Left colon (tissue), 2 donors: ENCODE measurements at regions not wholly inside any gene's neighbourhood (a gene's known extent, or its start where the extent isn't known, plus 50 kb on each side); places are given as distances from the start of the nearest gene placed in this dataset.
"Not testable (repeated sequence)": the region's sequence is repeated elsewhere in the genome, so short reads cannot be mapped to it uniquely, and the experiment has no call there.

Experiments used
- ATAC-seq: fragments of 200-7000 bp; cut with Tn5 transposase; one replicate; pipeline ENCODE4 v1.9.1; 2020; ENCODE audit warnings: mild to moderate bottlenecking, moderate library complexity
- DNase-seq, 2 donors: peaks; one replicate each; pipeline ENCODE4 v3.0.0-alpha.2; 2020
- intact Hi-C, 2 donors: fragments of 100-400 bp; cut with DNase I in 1 of 2; cut with micrococcal nuclease in 1 of 2; formaldehyde crosslinking; loops; one replicate each; pipeline versions ENCODE4 v1.11.2 to v1.14.0; 2022; cut with DNase I, micrococcal nuclease
- donor health status: DM: no; HTN: no; CAD: no.
- donor health status: DM: yes; HTN: yes; CAD: no.

GRCh38 chr14:101616202-101616601, 54.9 kb downstream of the DIO3 start:
- DNase-seq = no peak
- intact Hi-C loops = no loop called here
- ATAC-seq = no peak

DNA sequence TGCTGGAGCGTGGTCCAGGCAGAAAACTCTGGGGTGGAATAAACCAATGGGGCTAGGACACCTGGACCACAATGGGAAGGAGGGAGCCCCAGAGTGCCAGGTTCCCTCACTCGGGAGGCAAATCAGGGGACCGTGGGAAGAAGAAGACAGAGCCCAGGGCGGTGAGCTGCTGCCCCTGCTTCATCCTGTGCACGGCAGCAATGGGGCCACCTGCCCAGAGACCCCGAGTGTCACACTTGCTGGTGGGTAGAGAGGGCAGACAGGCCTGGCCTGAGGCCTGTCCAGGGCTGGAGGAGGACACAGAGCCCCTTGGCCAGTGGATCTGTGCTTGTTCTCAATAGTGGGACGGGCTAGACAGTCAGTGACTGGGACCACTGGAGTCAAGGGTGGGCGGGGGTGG, 58.2 kb downstream of the DIO3 start:
- no peak for ATAC-seq
- intact Hi-C loops = no loop called here
- peak in 1 of 2 donors; percentile 14 for DNase-seq

DNA sequence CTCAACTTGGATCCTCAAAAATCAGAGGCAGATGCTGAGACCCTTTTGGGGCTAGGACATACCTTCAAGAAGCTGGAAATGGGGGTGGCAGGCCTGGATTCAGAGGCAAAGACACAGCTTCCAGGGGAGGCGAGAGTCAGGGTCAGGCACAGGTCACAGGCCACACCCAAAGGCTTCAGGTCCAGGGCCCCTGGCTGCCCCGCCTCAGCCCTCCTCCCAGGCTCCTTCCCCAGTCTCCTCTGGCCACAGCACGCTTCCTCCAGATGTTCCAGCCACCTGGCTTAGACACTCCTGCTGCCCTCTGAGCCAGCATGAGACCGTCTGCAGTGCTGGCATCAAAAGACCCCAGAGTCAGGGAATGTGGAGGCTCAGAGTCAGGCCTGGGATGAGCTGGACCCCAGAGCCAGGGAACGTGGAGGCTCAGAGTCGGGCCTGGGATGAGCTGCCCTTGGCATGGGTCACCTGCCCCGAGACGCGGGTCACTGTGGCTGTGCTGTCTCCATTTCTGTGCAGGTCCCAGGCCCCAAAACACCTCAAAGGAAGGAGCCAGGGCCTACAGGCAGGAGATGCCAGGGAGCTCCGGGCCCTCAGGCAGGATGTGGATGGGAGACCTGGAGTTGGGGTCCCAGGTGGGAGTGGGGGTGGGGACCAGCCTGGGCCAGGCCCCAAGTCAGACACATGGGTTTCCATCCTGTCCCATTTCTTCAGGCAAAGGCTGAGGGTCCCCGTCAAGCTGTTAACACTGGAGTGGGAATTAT, 58.9 kb downstream of the DIO3 start:
- no peak for ATAC-seq
- intact Hi-C loops = no loop called here
- DNase-seq = peak in 1 of 2 donors; percentile 12

DNA sequence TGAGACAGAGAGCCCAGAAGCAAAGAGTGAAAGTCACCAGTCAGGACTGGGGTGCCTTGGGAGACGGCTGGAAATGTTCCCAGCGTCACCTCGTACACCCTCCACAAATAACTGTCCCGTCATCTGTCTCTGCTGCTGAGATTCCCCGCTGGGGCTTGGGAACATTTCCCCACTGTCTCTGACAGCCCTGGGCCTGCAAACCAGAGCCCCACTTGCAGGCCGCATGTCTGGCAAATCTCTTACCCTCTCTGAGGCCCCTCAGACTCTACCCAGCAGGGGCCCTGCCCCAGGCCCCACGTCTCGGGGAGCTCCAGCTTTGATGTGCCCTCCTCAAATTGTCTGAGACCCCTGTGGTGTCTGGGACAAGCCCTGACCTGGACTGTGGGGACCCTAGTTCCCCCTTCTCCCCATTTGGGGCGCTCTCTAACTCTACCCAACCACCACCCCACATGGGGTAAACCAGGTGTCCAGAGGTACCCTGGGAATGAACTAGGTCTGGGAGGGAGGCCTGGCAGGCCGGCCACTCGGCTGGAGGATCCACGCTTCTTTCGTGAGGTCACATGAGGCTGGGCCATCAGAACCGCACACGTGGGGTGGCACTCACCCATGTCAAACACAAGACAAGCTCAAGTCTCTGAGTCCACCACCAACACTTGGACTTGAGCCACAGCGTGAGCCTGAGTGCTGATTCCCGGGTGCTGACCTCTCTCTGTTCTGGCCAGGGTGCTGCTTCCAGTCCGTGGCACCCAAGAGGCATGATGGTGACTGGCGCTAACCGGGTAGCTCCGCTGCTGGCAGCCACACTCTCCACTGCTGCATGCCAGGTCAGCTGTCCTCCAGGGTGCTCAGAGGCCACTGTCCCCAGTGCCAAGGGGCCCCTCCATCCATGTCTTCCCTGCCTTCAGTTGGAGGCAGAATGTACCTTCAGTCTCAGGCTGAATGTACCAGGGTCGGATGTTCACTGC, 59.8 kb downstream of the DIO3 start:
- ATAC-seq (no peak), DNase-seq (peak in 1 of 2 donors; percentile 19)
- intact Hi-C loops = no loop called here

DNA sequence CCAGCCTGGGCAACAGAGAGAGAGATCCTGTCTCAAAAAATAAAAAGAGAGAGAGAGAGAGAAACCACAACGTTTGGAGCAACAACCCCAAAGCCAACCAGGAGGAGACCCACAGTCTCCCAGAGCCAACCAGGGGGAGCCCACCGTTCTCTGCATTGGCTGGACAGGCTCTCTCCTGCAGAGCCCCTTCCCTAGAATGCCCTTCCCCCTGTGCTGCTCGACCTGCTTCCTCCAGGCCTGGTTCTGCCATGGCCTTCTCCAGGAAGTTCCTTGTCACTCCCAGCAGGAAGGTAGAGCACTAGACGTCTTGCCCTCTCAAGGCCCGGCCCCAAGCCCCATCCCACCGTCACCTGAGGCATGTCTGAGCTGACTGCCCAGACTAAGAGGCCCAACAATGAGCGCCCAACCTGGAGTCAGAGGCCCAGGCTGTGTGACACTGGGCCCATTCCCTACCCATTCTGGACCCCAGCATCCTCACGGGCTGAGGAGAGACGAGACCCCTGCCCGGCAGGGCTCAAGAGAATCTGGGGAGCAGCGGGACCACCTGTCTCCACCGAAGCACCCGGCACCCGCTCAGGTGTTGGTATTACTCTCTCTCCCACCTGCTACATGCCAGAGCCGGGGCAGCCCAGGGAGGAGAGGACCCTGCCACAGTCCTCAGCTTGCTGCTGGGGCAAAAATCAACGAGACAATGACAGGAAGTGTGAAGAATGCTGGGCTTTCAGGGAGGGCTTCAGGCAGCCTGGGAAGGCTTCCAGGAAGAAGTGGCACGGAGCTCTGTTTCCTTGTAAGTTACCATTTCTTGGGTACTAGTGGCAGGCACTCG, 61.2 kb downstream of the DIO3 start:
- intact Hi-C loops = no loop called here
- DNase-seq (peak in 1 of 2 donors; percentile 12), ATAC-seq (no peak)

- DNase-seq (peak in 1 of 2 donors; percentile 15), ATAC-seq (no peak)
- intact Hi-C loops = no loop called here
These were observed 61.7 kb downstream of the DIO3 start for GRCh38 chr14:101623077-101623372.

GRCh38 chr14:101623685-101624444, 62.6 kb downstream of the DIO3 start:
- intact Hi-C loops = no loop called here
- DNase-seq = peak in 1 of 2 donors; percentile 8
- no peak for ATAC-seq

GRCh38 chr14:101624536-101624935, 63.2 kb downstream of the DIO3 start:
- peak in 1 of 2 donors; percentile 14 for DNase-seq
- intact Hi-C loops = no loop called here
- no peak for ATAC-seq

- no peak for DNase-seq
- intact Hi-C loops = loop anchor here in 1 of 2 donors (5.0 kb wide), 1 partner anchor 1243 kb away; no protein-coding TSS in a partner anchor
- no peak for ATAC-seq
These were observed 64.2 kb downstream of the DIO3 start for GRCh38 chr14:101625336-101626097.

DNA sequence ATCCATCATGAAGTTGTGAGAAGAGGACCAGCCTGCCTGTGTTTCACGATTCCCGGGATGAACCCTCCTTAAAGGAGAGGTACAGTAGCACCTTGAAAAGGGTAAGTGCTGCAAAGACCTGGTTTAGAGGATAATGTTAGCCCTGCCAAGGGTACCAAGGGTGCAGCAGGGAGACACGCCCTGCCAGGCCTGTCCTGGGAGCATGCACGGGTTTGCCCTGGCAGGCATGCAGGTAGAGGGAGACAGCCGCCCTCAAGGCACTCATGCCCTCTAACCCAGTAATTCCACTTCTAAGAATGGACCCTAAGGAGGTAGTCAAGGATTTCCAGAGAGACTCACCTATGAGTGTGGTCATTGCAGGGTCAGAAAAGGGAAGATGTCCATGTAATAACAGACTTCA, 65.0 kb downstream of the DIO3 start:
- no peak for ATAC-seq
- intact Hi-C loops = loop anchor here in 1 of 2 donors (5.0 kb wide), 1 partner anchor 1244 kb away; no protein-coding TSS in a partner anchor
- no peak for DNase-seq

GRCh38 chr14:101627915-101628262, 66.6 kb downstream of the DIO3 start:
- intact Hi-C loops = loop anchor here in 1 of 2 donors (5.0 kb wide), 1 partner anchor 1246 kb away; no protein-coding TSS in a partner anchor
- no peak for ATAC-seq

DNA sequence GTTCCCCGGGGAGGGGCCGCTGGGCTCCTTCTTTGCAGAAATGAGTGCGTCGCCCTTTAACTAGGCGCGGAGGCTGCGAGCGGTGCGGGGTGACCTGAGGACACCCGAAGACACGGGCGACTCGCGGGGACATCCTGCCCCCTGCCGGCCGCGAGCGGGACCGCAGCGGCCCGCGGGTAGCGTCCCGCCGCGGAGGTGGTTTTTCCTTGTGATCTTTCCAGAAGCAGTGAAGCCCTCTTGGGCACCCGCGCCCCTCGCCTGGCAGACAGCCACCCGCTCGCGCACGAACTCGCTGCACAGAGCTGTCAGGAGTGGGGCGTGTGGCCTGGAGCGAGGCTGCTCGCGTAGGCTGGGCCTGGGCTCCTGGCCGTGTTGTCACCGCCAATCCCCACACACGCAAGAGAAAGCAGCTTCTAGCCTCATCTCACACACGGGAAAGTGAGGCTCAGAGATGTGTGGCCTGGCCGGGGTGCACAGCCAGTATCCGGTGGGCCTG, 67.2 kb downstream of the DIO3 start:
- DNase-seq (peak; percentile 56 to 79), ATAC-seq (peak; percentile 93)
- intact Hi-C loops = loop anchor here in 1 of 2 donors (5.0 kb wide), 1 partner anchor 1246 kb away; no protein-coding TSS in a partner anchor

More at GRCh38 chr14:101627915-101628262, 66.6 kb downstream of the DIO3 start:
- no peak for DNase-seq

DNA sequence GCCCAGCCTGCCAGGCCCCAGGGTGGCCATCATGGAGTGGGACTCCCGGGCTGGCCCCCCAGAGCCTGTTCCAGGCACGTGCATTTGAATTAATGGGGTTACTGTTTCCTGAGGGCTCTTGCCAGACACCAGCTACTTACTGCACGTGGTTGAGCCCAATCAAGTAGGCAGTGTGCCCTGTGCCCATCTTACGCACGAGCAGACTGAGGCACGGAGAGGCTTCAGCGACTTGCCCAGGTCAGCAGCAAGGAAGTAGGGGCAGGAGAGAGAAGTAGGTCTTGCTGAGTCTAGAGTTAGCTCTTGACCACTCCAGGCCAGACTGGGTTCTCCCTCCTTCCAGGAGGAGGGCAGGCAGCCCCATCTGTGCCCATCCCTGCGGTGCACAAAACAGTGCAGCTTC, 67.7 kb downstream of the DIO3 start:
- ATAC-seq = no peak
- intact Hi-C loops = loop anchor here in 1 of 2 donors (5.0 kb wide), 1 partner anchor 1247 kb away; no protein-coding TSS in a partner anchor
- DNase-seq = no peak

DNA sequence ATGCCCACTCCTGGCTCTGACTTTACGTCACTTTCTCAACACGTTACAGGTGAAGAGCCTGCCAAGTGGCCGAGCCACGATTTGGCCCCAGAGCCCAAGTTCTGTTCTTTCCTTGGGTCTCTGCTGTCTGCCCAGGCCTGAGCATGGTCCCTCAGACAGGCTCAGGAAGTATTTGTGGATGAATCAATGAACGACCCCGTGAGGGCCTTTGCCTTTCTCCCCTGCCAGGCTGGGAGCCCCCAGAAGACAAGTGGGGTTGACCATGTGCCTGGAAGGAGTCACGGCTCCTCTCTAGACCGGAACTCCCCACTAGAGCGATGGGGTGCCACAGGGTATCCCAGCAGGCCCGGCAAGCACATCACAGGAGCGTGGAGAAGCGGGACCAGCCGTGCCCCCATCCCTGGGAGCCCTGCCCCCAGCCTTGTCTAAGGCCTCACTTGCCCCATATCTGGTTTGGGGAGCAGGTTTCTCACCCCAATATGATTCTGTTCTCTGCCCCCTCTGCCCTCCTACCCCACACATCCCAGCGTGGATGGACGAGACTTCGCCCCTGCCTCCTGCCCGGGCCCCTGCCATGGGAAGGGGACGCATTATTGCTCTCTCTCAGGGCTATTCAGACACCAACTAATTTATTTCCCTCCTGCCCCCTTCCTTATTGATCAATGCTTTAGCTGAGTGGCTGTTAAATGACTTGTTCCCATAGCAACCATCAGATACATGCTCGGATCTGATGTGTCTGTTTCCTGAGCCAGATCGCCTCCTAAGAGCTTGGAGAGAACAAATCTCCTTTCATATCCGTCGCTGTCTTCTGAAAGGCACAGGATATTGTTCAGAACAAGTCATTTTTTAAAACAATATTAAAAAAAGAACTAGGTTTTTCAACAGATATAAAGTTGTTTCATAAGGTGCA, 69.0 kb downstream of the DIO3 start:
- DNase-seq (no peak), ATAC-seq (no peak)
- intact Hi-C loops = loop anchor here in 1 of 2 donors (5.0 kb wide), 1 partner anchor 778 kb away; no protein-coding TSS in a partner anchor

GRCh38 chr14:101631199-101631598, 69.9 kb downstream of the DIO3 start:
- DNase-seq (no peak), ATAC-seq (no peak)
- intact Hi-C loops = loop anchor here in 1 of 2 donors (5.0 kb wide), 1 partner anchor 779 kb away; no protein-coding TSS in a partner anchor

- intact Hi-C loops = loop anchor here in 1 of 2 donors (5.0 kb wide), 1 partner anchor 780 kb away; no protein-coding TSS in a partner anchor
- ATAC-seq, DNase-seq: not testable (repeated sequence)
These were observed 70.7 kb downstream of the DIO3 start for GRCh38 chr14:101631970-101632369.
